ENCODE measurements at regions not wholly inside any gene's neighbourhood (a gene's known extent, or its start where the extent isn't known, plus 50 kb on each side); places are given as distances from the start of the nearest gene placed in this dataset.

DNA sequence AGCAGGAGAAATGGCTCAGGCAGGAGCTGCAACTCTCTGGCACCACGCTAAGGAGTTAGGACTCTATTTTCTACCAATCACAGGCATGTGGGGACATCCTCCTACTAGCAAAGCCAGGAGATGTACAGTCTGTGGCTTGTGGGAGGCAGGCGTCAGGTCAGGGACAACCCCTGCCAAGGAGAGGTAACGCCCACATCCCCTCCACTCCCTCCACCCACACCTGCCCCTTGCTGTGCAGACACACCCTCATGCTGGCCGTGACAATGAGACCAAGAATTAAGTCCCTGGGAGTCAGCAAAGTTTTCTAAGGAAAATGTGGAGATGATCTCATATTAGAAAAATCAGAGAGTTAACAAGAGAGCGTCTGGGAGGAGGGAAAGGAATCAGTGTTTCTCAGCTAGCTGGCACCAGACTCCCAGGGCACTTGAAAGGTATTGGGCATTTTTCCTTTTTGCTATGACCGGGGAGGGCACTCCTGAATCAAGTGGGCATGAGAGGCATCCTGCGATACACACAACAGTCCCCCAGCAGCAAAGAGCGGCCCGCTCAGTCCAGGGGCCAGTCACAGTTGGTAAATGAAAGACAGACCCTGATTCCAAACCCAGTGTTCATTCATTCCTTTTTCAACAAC, 87.3 kb upstream of the RPL38 start:
- TF ChIP-seq, protein P1, sequence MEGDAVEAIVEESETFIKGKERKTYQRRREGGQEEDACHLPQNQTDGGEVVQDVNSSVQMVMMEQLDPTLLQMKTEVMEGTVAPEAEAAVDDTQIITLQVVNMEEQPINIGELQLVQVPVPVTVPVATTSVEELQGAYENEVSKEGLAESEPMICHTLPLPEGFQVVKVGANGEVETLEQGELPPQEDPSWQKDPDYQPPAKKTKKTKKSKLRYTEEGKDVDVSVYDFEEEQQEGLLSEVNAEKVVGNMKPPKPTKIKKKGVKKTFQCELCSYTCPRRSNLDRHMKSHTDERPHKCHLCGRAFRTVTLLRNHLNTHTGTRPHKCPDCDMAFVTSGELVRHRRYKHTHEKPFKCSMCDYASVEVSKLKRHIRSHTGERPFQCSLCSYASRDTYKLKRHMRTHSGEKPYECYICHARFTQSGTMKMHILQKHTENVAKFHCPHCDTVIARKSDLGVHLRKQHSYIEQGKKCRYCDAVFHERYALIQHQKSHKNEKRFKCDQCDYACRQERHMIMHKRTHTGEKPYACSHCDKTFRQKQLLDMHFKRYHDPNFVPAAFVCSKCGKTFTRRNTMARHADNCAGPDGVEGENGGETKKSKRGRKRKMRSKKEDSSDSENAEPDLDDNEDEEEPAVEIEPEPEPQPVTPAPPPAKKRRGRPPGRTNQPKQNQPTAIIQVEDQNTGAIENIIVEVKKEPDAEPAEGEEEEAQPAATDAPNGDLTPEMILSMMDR (IDR thresholded peaks at IDR 0.05), result no peak
- no peak for TF ChIP-seq POLR2A (IDR thresholded peaks at IDR 0.05)

Measured in testis (tissue), 2 donors.